ENCODE measurements at regions not wholly inside any gene's neighbourhood (a gene's known extent, or its start where the extent isn't known, plus 50 kb on each side); places are given as distances from the start of the nearest gene placed in this dataset.

DNA sequence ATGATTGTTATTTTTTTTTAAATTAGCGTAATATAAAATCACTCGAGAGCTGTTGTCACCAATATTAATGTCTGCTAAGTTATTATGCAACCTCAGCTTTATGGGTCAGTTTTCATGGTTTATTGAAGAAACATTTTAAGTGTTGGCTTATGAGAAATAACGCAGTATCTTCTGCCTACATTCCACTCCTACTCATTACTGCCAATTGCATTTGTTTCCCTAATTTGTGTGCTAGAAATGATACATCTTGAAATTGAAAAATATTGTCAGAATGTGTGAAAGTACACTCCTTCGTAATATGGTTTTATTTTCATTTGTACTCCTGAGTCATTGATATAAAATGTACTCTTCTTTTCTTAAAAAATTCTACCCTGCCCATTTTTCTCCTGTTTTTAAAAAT is 333.3 kb upstream of the HSF2 start:
- no peak for DNase-seq (ENCODE audit: low spot score)

DNA sequence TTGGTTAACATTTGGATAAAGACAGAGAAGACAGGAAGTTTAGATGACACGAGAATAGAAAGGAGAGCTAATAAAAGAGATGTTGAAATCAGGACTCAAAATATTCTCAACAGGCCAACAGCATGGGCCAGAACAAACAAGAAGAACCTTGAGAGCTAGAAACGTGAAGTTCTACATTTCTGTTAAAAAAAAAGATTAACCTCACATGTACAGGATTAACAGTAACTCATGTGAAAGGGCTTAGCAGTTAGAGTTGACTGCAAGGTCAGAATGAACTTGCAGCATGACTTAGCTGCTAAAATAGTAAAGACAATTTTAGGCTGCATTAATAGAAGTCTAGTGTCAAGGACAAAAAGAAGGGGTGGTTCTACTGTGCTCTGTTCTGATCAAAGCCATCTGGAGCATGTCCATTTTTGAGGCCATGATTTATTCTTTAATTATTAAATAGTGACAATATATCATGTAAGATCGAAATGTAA is 331.1 kb upstream of the HSF2 start:
- DNase-seq (ENCODE audit: low spot score) = no peak

DNA sequence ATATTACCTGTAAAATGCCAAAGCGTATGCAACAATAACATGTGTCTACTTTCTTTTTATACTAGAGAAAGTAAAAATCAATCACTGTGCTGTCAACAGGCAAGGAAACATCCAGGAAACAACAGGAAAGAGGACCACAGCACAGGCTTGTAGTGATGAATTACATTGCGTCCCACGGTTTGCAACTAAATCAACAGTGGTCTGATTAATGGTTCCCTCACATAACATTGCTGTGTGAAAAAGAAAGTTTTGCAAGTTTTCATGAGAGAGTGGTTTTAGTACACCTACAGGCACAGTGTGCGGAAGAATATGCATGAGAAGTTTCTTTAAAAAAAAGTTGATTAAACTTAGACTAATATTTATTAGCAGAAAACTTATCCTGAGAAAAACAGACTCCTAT is 329.5 kb upstream of the HSF2 start:
- no peak for DNase-seq (ENCODE audit: low spot score)

DNA sequence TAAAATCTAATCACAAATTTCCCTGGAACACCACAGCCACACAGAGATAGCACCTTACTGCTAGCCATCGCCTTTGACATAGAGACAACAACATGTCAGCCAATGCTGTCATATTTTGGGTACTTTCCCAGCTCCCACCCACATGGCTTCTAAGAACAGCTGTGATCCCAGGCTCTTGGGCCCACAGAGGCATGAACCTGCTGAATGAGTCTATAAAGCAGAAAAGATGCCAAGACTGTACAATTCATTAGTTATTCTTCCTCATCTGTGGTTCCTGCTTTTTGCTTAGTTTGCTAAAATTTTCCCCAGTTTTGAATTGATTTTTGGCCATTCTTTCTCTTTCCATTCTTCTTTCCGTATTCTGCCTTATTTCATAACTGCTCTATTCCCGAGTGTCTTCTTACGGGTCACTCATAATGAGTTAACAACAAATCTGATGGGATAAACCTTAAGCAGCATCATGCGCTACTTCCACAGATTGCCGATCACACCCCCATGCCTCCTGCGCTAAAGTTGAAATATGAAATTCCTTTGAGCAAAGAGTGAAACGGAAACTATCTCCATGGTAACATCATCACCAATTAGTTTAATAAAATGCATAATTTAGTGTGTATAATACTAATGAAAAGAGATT is 327.3 kb upstream of the HSF2 start:
- no peak for DNase-seq (ENCODE audit: low spot score)

DNA sequence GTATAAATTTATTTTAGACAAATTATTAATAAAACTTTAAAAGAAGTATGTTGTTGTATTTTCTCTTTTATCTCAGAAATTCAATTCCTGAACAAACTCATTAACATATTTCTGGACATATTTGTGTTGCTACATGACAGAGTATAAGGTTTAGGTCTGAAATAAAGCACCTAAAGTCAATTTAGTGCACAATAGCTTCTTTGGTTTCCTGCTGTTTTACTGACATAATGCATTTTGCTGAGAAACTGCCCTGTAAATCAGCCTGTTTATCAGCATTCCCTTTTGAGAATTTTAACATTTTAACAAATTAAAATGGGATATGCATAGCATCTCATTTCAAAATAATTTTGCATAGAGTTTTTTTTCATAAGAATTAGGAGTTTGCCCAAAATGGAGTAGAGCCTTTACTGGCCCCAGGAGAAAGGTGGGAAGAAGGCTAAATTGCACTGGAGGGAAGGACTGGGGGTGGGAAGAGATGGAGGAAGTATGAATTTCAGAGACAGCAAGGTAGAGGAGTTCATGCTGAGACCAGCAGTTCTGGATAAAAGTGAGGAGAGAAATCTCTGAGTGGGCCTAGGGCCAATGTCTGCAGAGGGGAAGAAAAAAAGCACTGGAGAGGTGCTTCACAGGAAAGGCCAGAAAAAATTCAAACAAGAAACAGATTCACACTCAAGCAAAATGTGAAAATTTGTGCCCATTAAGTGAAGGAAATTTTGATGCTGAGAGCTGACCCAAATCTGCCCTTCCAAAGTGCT is 324.2 kb upstream of the HSF2 start:
- DNase-seq (ENCODE audit: low spot score) = no peak

DNA sequence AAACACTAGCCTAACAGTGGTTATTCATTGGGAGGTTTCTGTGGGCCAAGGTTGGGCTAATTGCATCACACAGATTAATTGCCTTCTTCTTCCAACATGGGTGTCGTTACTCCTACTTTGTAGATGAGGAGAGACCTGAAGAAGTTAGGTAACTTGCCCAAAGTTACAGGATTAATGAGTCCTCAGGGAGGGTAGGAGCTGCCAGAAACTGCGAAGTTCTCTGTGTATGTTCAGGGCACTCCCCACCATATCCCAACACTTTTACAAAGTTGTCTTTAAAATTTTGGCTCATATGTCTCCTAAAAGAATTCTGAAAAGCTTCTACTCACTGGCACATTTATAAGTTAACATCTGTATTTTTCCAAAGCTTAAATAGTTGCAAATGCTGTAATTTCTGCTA is 323.5 kb upstream of the HSF2 start:
- no peak for DNase-seq (ENCODE audit: low spot score)

DNA sequence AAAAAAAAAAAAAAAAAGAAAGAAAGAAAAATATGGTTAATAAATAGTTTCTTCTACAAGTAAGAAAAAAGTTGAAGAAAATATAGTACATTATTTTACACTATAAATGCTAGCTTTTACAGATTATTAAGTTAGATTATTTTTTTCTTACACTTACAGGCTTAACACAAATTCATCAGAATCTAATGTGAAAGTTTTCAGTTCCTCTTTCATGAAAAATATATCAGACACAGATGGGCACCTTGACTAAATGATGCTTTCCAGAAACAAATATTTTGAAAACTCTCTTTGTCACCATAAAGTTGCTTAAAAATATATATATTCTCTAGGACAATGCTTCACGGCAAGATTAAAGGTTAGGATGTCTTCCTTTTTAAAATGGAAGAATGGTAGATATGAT is 321.8 kb upstream of the HSF2 start:
- no peak for DNase-seq (ENCODE audit: low spot score)

DNA sequence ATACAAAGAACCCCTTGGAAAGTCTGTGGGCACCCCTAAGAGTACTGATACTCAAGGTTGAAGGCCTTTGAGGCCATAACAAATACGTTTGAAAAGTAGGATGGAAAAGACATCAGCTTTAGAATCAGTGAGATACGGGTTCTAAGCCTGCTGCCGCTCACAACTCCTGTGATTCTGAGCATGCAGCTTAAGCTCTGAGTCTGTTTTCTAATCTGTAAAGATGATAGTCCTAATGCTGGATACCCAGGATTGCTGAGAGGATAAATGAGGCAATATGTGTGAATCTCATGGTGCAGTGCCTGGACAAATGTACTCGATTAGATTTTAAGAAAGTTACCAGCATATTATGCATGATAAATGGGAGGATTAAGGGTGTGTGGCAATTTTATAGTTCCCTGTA is 321.0 kb upstream of the HSF2 start:
- no peak for DNase-seq (ENCODE audit: low spot score)

DNA sequence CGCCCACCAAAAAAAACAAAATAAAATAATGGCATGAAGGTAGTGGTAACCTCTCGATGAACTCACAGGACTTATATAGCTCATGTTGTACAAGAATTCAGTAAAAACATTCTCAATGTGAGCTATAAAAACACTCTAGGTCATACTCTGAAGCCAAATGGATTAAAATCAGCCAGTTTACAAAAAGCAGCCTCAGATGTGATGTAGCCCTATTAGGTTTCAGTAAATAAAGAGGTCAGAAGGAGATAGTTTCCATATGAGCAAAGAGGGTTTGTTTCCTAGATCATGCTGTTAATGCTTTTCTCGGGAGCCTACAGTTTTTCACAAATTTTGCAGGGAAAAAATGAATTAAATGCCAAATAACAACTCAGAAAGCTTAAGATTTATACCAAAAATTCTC is 319.5 kb upstream of the HSF2 start:
- DNase-seq (ENCODE audit: low spot score) = no peak

DNA sequence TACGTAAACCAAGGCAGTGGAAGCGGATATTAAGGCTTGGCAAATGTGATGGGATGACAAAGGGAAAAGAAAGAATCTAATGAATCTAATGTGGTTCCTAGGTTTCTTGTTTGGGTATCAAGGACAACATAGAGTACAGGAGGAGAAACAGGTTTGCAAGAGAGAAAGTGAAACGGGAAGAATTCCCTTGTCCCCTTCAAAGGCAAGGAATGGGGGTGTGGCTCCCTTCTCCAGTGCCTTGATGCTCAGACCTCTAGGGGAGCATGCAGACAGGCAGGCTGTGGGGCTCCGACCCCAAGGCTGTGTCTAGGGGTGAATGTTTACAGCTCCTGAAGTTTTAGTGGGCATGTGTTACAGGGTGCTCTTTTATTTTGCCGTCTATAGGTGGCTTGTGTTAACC is 317.5 kb upstream of the HSF2 start:
- no peak for DNase-seq (ENCODE audit: low spot score)

DNA sequence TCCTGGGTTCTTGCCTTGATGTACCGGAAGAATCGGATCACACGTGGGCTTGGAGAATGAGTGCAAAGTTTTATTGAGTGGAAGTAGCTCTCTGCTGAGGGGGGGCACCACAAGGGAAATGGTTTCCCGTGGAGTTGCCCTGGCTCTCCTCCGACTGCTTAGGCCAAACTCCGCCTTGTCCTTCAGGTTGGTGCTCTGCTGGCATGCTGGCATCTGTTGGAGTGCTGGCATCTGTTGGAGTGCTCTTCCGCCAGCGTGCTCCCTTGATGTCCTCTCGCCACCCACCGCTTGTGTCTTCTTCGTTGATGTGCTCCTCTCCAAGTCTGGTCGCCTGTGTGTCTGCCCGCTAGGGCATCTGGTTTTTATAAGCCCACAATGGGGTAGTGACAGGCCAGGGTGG is 317.1 kb upstream of the HSF2 start:
- no peak for DNase-seq (ENCODE audit: low spot score)

DNA sequence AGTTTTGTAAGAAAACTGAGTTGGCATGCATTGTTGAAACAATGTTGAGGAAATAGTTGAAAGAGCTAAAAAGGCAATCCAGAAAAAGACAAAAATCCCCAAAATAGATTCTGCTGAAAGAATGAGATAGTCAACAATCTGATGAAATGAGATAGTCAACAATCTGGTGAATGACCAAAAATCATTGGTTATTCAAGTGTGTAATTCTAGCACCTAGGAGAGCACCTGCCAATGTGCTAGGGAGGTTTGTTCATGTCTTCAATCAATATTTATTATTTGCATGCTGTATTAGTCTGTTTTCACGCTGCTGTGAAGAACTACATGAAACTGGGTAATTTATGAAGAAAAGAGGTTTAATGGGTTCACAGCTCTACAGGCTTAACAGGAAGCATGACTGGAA is 307.1 kb upstream of the HSF2 start:
- no peak for DNase-seq (ENCODE audit: low spot score)

DNA sequence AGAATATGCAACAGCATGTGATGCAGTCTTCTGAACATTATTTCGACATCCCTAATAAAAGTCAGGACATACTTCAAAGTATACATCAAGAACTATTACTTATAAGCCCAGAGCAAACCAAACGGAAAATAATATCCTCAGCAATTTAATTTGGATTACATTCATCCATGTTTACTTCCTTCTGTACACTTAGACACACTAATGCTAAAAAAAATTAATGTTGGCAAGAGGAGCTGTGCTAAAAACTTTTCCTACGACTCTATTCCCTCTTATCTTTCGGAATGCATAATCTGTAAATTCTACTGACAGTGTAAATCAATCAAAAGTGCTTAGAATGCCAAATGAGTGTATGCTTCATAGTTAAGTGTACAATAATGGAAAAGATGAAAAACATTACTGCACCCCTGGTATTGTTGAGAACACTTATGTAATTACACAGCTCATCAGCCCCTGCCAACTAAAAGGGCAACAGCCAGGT is 301.2 kb upstream of the HSF2 start:
- no peak for DNase-seq (ENCODE audit: low spot score)

DNA sequence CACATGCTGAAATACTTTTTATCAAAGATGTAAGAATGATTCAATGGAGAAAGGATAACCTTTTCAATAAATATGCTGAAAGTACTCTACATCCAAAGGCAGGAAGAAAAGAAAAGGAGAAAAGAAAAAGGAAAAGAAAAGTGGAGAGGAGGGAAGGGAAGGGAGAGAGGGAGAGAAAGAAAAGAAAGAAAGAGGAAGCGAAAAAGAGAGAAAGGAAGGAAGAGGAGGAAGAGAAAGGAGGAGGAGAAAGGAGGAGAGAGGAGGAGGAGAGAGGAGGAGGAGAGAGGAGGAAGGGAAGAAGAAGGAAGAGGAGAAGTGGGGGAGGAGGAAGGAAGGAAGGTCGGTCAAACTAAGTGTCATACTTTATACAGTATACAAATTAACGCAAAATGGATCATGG is 297.4 kb upstream of the HSF2 start:
- DNase-seq (ENCODE audit: low spot score) = no peak

DNA sequence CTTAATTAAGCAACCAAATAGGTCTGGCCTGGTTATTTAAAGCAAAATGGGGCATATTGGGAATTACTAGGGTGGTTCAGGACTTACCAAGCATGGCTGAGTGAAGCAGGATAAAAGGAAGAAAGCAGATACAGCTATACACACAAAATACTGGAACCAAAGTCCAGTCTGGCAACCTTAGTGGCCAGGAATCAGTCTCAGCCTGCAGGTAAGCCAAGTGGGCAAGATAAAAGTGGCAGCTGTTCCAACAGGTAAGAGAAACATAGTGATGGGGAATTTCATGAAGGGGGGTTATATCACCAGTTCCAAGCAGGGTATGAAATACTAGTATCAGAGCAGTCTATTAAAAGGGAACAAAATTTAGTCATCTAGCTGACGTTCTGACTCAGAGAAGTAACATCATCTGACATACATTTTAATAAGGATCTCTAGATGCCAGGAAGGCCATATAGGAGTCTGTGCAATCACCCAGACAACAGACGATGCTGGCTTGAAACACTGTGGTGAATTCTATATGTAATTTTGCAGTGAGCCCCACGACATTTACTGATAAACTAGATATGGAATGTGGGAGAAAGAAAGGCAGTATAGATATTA is 292.1 kb upstream of the HSF2 start:
- DNase-seq (ENCODE audit: low spot score) = no peak

DNA sequence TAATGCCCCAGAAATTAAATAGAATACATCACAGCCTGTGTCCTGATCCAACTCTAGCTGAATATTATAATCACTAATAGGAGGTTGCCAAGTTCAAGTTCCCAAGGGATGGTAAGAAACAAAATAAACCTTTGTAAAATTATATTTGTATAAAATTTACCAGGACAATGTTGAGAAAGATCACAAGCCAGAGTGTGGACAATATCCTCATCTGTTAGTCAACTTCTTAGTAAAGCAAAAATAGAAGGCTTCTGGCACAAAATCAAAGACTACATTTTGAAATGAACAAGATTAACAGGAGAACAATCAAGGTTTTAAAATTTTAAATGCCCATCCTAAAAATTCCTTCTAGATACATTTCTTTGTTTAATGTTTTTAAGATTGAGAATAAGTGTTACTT is 290.4 kb upstream of the HSF2 start:
- DNase-seq (ENCODE audit: low spot score) = no peak

DNA sequence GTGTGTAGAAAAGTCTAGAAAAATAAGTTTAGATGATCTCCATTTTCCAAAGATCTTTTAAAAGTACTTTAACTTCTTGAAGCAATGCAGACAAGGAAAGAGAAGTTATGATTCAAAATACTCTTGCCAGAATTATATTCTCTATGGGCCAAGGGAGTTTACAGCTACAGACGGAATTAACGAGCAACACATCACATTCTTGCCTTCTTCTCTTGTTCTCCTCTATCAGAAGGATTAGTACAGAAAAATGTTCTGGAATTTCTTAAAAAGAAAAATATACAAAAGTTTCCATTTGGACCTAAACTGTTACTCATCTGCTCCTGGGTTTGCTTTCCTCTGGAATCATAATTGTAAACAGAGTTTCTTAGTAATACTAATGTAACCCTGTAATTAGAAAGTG is 284.7 kb upstream of the HSF2 start:
- DNase-seq (ENCODE audit: low spot score) = no peak

DNA sequence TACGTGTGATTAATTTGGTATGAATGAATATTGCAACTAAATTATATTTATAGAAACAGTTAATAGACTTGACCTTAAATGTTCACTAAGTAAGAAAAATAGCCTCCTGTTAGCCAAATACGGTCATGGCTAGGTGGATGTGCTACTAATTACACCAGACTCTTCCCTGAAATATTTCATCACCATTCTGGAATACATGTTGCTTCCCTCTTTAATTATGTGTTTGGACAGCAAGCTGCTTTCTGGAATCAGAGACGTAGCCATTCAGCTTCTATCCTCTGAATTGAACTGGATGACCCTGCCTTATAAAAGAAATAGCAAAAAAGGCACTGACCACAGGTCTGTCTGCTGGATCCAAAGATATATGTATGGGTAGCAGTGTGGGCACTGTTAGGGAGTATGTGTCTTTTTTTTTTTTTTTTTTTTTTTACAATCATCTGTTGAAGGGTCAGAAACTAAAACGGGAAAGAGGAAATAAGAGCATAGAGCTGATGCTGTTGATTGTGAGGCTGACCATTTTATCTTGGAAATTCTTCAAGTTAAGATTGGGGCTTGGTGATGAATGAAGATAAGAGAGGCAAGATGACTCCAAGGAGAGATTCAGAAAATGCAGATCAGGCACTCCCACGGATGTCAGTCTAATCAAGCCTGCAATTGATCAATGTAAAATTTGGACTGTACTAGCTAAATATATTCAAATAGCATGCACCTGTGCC is 283.2 kb upstream of the HSF2 start:
- no peak for DNase-seq (ENCODE audit: low spot score)

DNA sequence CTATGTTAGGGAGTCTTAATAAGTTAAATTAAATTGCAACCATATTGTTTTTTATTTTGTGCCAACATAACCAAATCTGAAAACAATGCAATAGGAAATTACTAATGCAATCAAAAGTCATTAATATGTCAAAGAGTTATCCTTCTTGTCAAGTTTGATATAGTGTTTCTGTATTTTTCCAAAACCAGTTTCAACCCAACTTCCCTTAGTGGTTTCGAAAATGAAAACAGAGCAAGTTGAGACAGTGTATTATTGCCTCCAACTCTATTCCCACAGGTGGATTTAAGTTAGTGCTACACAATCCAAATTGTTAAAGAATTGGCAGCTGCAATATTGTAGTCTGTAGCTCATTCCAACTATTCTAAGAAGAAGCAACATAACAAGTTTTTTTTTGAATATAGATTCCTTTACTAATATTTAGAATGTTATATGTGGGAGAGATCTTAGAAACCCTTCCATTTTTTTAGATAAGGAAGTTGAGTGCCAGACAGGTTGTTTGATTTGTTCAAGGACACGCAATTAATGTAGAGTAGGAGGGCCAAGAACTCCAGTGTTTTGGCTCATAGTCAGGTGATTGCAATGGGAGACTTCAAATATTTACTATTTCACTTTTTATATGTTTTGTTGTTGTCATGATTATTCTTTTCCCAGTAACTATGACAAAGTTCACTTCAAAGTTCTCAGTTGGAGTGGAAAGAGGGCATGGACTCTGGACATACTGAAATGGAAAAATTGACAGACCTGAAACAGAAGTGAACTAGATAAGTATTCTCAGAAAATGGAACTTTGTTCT is 282.4 kb upstream of the HSF2 start:
- no peak for DNase-seq (ENCODE audit: low spot score)

DNA sequence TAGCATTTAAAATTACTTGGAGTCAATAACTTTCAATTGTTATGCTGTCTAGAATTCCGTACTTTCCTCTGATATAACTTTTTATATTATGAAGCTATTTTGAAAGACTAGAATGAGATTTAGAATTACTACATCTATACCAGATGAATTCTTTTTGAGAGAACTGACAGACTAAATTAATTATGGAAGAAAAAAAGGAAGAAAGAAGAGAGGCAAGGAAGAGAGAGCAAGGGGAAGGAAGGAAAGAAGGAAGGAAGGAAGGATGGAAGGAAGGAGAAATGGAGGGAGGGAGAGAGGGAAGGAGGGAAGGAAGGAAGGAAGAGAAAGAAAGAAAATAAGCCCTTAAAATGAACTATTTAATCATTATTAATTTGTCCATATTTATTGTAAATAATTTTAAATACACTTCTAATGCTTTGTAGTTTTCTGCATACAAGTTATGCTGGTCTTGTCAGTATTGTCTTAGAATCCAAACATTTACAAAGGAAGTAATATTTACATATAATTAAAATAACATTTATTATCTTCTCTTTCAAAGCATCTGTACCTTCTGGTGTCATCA is 280.4 kb upstream of the HSF2 start:
- no peak for DNase-seq (ENCODE audit: low spot score)

DNA sequence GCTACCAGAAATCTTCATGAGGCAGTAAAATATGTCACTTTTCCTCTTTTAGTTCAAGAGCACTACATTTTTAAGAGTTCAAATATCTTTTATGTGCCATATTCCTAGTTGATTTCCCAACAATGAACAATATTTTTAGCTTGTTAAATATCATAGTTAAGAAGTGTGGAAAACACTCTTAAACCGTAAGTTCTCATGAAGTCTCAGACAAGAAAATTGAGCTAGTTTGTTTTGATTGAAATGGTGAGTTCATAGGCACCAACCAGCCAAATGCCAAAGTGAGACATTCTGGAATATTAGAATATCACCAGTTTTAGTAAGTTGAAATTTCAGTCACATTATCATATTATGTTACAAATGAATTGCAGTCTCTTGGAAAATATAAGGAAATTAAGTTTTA is 277.2 kb upstream of the HSF2 start:
- DNase-seq (ENCODE audit: low spot score) = no peak

DNA sequence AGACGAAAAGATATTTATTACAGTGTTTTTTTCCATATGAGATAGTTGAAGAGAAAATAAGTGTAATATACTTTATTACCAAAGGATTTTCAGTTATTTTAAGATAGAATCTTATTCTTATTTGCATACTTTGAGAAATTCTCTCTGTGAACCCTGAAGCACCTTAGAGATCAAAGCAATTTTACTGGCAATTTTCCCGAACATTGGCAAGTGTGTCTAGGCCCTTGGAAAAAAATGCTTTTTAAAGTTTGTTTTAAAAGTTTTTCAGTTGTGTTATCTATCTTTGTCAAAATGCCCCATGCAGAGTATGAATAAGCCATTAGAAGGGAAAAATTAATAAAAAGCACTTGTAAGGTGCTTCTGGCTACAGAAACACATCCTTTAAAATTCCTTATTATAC is 276.8 kb upstream of the HSF2 start:
- no peak for DNase-seq (ENCODE audit: low spot score)
